ENCODE measurements at regions not wholly inside any gene's neighbourhood (a gene's known extent, or its start where the extent isn't known, plus 50 kb on each side); places are given as distances from the start of the nearest gene placed in this dataset.
"Not testable (repeated sequence)": the region's sequence is repeated elsewhere in the genome, so short reads cannot be mapped to it uniquely, and the experiment has no call there.

DNA sequence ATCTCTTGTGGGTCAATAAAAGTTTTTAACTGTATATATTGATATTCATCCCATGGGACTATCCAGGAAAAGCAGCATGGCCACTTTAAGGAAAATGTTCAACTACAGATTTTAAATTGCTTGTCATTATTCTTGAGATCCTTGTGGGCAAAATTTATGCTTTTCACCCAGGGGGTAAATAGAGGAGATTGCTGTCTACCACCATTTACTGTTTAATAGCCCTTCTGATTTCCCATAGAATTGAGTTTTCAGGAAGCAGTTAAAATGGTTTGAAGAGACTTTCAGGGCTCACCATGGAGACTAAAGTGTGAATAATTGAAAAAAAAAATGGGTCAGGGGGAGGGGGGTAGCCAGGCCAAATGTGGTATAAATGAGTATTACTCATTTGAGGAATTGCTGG lies 901.1 kb upstream of the POT1 start:
- Histone ChIP-seq H3K27me3 (no peaks in the 10 kb centered on the region), H3K9me3 (no peaks in the 10 kb centered on the region), H3K4me3 (no peak overlapping the region), H3K4me1 (no peaks in the 10 kb centered on the region), H3K27ac (no peak overlapping the region), H3K36me3 (no peaks in the 10 kb centered on the region)
- in situ Hi-C loops (cut with MboI; ENCODE audit: low sequenced_read_pairs in 4 of 4) (no loop called here), intact Hi-C loops (cut with DNase I; ENCODE audit: low total_unique reads) (no loop called here)
- TF ChIP-seq, protein P1, sequence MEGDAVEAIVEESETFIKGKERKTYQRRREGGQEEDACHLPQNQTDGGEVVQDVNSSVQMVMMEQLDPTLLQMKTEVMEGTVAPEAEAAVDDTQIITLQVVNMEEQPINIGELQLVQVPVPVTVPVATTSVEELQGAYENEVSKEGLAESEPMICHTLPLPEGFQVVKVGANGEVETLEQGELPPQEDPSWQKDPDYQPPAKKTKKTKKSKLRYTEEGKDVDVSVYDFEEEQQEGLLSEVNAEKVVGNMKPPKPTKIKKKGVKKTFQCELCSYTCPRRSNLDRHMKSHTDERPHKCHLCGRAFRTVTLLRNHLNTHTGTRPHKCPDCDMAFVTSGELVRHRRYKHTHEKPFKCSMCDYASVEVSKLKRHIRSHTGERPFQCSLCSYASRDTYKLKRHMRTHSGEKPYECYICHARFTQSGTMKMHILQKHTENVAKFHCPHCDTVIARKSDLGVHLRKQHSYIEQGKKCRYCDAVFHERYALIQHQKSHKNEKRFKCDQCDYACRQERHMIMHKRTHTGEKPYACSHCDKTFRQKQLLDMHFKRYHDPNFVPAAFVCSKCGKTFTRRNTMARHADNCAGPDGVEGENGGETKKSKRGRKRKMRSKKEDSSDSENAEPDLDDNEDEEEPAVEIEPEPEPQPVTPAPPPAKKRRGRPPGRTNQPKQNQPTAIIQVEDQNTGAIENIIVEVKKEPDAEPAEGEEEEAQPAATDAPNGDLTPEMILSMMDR (IDR thresholded peaks at IDR 0.05 in 4 of 5, conservative IDR thresholded peaks at IDR 0.05 in 1 of 5), result no peak
- no peak for TF ChIP-seq POLR2A (IDR thresholded peaks at IDR 0.05)
- no peak for DNase-seq
- ATAC-seq, result no peak

DNA sequence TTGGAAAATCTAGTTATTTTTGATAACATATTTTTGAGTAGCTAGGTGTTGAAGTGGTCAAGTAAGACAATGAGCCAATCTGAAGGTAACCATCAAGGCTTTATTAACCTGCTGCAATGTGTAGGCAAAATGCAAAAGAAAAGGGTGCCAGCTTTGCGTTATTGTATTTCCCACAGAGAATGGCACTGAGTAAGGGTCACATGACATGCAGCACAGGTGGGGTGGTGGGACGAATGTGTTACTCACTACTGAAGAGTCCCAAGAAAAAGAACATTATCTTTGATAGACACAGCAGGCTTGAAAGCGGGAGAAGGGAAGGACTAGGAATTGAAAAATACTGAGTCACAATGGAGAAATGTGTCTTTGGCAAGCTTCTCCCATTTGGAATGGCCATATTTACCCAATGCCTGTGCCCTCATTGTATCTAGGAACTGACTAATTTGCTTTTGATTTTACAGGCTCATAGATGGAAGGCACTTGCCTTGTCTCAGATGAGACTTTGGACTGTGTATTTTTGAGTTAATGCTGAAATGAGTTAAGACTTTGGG lies 898.6 kb upstream of the POT1 start:
- no peak for DNase-seq
- in situ Hi-C loops (cut with MboI; ENCODE audit: low sequenced_read_pairs in 4 of 4), result no loop called here
- Histone ChIP-seq H3K4me1 (no peaks in the 10 kb centered on the region), H3K4me3 (no peak overlapping the region), H3K27ac (no peak overlapping the region), H3K27me3 (no peaks in the 10 kb centered on the region), H3K9me3 (no peaks in the 10 kb centered on the region), H3K36me3 (no peaks in the 10 kb centered on the region)
- intact Hi-C loops (cut with DNase I; ENCODE audit: low total_unique reads), result no loop called here
- no peak for ATAC-seq
- TF ChIP-seq, protein P1 (IDR thresholded peaks at IDR 0.05 in 4 of 5, conservative IDR thresholded peaks at IDR 0.05 in 1 of 5), result no peak
- TF ChIP-seq POLR2A (IDR thresholded peaks at IDR 0.05), result no peak

DNA sequence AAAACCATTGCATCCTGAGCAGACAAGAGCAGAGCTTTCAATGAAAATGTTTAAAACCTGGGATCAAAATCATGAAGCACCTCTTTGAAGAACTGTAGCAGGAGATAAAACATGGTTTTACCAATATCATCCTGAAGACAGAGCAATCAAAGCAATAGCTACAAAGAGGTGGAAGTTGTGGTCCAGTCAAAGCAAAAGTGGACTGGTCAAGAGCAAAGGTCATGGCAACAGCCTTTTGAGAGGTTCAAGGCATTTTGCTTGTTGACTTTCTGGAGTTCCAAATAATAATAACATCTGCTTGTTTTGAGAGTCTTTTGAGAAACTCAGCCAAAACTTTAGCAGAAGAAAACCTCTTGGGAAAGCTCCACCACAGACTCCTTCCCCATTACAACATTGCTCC lies 893.9 kb upstream of the POT1 start:
- intact Hi-C loops (cut with DNase I; ENCODE audit: low total_unique reads) (no loop called here), in situ Hi-C loops (cut with MboI; ENCODE audit: low sequenced_read_pairs in 4 of 4) (no loop called here)
- no peak for DNase-seq
- no peaks in the 10 kb centered on the region for H3K4me1 ChIP-seq
- no peak overlapping the region for H3K27ac ChIP-seq
- H3K4me3 ChIP-seq, result no peak overlapping the region
- no peaks in the 10 kb centered on the region for H3K9me3 ChIP-seq
- no peaks in the 10 kb centered on the region for H3K36me3 ChIP-seq
- ATAC-seq, result no peak
- no peaks in the 10 kb centered on the region for H3K27me3 ChIP-seq
- TF ChIP-seq, protein P1 (IDR thresholded peaks at IDR 0.05 in 4 of 5, conservative IDR thresholded peaks at IDR 0.05 in 1 of 5), result no peak
- TF ChIP-seq POLR2A (IDR thresholded peaks at IDR 0.05), result no peak

DNA sequence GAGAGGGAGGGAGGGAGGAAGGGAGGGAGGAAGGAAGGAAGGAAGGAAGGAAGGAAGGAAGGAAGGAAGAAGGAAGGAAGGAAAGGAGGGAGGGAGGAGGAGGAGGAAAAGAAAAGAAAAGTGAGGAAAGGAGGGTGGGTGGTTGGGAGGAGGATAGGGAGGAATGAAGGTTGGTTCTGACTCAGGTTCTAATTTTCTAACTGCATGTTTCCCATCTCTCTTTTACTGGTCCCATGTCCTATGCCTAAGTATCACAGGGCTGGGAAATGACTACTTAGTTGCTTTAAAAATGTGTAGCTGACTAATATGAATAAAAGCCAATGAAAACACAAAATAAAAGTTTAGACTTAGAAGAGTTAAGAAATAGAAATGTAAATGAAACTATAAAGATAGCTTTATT lies 890.9 kb upstream of the POT1 start:
- H3K4me3 ChIP-seq, result no peak overlapping the region
- ATAC-seq, result no peak

DNA sequence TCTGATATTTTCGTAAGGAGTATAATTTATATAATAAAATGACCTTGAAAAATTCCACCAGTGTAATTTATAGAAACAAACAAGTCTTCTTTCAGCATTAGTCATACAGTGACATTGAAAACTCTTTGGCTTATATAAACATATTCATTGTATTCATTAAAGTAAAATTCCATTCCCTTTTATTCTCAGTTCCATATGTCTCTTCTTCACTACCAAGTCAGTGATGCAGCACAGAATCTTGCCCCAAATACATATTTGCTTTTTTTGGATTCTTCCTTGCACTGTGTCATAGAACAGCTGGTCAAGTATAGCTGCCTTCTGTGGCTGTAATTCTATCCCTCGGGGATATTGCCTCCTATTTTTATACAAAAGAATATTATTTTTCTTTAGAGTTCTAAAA lies 884.5 kb upstream of the POT1 start:
- DNase-seq, result no peak
- no peak for TF ChIP-seq POLR2A (IDR thresholded peaks at IDR 0.05)
- TF ChIP-seq, protein P1 (IDR thresholded peaks at IDR 0.05 in 4 of 5, conservative IDR thresholded peaks at IDR 0.05 in 1 of 5), result no peak
- intact Hi-C loops (cut with DNase I; ENCODE audit: low total_unique reads), result no loop called here
- no peak overlapping the region for H3K27ac ChIP-seq
- H3K27me3 ChIP-seq, result no peaks in the 10 kb centered on the region
- H3K4me3 ChIP-seq, result no peak overlapping the region
- in situ Hi-C loops (cut with MboI; ENCODE audit: low sequenced_read_pairs in 4 of 4), result no loop called here
- H3K4me1 ChIP-seq, result no peaks in the 10 kb centered on the region
- H3K36me3 ChIP-seq, result no peaks in the 10 kb centered on the region
- ATAC-seq, result no peak
- H3K9me3 ChIP-seq, result no peaks in the 10 kb centered on the region

More for the DNA sequence above, 890.9 kb upstream of the POT1 start:
- no peaks in the 10 kb centered on the region for H3K9me3 ChIP-seq
- no peak overlapping the region for H3K27ac ChIP-seq
- H3K27me3 ChIP-seq, result no peaks in the 10 kb centered on the region
- no peaks in the 10 kb centered on the region for H3K36me3 ChIP-seq
- in situ Hi-C loops (cut with MboI; ENCODE audit: low sequenced_read_pairs in 4 of 4) (no loop called here), intact Hi-C loops (cut with DNase I; ENCODE audit: low total_unique reads) (no loop called here)
- no peak for TF ChIP-seq POLR2A (IDR thresholded peaks at IDR 0.05)
- H3K4me1 ChIP-seq, result no peaks in the 10 kb centered on the region
- DNase-seq, result no peak

DNA sequence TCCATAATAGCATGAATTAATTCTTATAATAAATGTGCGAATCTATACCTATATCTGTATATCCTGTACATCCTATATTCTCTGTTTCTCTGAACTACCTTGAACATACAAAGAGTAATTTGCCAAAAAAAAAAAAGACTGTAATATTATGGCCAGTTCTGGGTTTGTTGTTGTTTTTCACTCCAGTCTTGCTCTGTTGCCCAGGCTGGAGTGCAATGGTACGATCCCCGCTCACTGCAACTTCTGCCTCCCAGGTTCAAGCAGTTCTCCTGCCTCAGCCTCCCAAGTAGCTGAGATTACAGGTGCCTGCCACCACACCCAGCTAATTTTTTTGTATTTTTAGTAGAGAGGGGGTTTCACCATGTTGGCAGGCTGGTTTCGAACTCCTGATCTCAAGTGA lies 876.9 kb upstream of the POT1 start:
- H3K4me1 ChIP-seq; ATAC-seq; in situ Hi-C loops (cut with MboI; ENCODE audit: low sequenced_read_pairs in 4 of 4); intact Hi-C loops (cut with DNase I; ENCODE audit: low total_unique reads); H3K4me3 ChIP-seq; H3K9me3 ChIP-seq; H3K27me3 ChIP-seq; DNase-seq; H3K36me3 ChIP-seq; H3K27ac ChIP-seq: not testable (repeated sequence)

Measured in gastrocnemius medialis (tissue), 4 donors.